ENCODE measurements at regions not wholly inside any gene's neighbourhood (a gene's known extent, or its start where the extent isn't known, plus 50 kb on each side); places are given as distances from the start of the nearest gene placed in this dataset.
A peak's percentile ranks its signal among the peaks of the same experiment; 100 is the strongest.

DNA sequence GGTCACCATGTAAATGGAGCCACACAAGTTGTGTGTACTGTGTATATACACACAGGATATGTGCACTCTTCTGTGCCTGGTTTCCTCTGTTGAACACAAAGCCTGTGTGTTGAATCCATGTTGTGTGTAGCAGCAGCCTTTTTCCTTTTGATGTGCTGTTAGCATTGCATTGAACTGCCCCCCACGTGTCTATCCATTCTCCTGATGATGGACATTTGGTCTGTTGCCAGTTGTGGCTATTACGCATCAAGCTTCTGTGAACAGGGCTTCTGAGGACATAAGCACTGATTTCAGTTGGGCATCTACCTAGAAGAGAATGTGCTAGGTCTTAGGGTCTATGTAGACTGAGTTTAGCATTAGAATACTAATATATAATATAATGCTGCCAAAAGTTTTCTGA lies 77.4 kb downstream of the LSM3 start:
- no peak for DNase-seq (ENCODE audit: low spot score in 2 of 2, unreplicated experiment in 2 of 2)
- Mint-ChIP-seq H3K27me3 (ENCODE audit: low read depth) (no peaks in the 10 kb centered on the region), H3K4me3 (no peak overlapping the region), H3K27ac (no peak overlapping the region), H3K4me1 (no peaks in the 10 kb centered on the region), H3K9me3 (peaks cover 1% of the 10 kb centered on the region), H3K36me3 (no peaks in the 10 kb centered on the region)
- no peak for TF ChIP-seq CTCF (IDR thresholded peaks at IDR 0.05; ENCODE audit: unreplicated experiment)

GRCh38 chr3:14256561-14257342 lies 78.1 kb downstream of the LSM3 start:
- H3K27me3 Mint-ChIP-seq (ENCODE audit: low read depth) = no peaks in the 10 kb centered on the region
- no peak overlapping the region for H3K27ac Mint-ChIP-seq
- no peaks in the 10 kb centered on the region for H3K9me3 Mint-ChIP-seq
- no peak overlapping the region for H3K4me3 Mint-ChIP-seq
- no peak for DNase-seq (ENCODE audit: low spot score in 2 of 2, unreplicated experiment in 2 of 2)
- TF ChIP-seq CTCF (IDR thresholded peaks at IDR 0.05; ENCODE audit: unreplicated experiment) = no peak
- no peaks in the 10 kb centered on the region for H3K36me3 Mint-ChIP-seq
- H3K4me1 Mint-ChIP-seq = no peaks in the 10 kb centered on the region

- TF ChIP-seq CTCF (IDR thresholded peaks at IDR 0.05; ENCODE audit: unreplicated experiment) = no peak
- Mint-ChIP-seq H3K27ac (no peak overlapping the region), H3K4me3 (no peak overlapping the region), H3K27me3 (ENCODE audit: low read depth) (no peaks in the 10 kb centered on the region), H3K9me3 (peaks cover 6% of the 10 kb centered on the region), H3K36me3 (no peaks in the 10 kb centered on the region), H3K4me1 (no peaks in the 10 kb centered on the region)
- no peak for DNase-seq (ENCODE audit: low spot score in 2 of 2, unreplicated experiment in 2 of 2)
Observed at GRCh38 chr3:14258906-14259904, 80.6 kb downstream of the LSM3 start.

DNA sequence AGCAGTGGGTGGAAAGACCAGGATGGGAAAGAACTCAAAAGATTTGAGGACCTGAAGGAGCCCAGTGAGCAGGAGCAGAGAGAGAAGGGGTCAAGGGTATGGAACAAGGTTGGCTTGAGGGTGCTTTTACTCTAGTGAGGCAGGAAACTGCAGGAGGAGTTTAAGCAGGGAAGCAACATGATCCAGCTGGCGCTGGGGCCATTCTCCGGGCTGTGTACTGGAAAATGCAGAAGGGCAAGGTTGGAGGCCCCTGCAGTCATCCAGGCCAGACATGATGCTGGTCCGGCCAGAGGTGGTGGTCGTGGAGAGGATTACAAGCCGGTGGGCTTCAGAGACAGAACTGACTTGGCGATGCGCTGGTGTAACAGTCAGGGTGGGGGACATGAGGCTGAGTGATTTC lies 81.8 kb downstream of the LSM3 start:
- Mint-ChIP-seq H3K4me1 (no peaks in the 10 kb centered on the region), H3K4me3 (no peak overlapping the region), H3K27me3 (ENCODE audit: low read depth) (no peaks in the 10 kb centered on the region), H3K36me3 (no peaks in the 10 kb centered on the region), H3K27ac (no peak overlapping the region), H3K9me3 (peaks cover 6% of the 10 kb centered on the region)
- no peak for DNase-seq (ENCODE audit: low spot score in 2 of 2, unreplicated experiment in 2 of 2)
- no peak for TF ChIP-seq CTCF (IDR thresholded peaks at IDR 0.05; ENCODE audit: unreplicated experiment)

DNA sequence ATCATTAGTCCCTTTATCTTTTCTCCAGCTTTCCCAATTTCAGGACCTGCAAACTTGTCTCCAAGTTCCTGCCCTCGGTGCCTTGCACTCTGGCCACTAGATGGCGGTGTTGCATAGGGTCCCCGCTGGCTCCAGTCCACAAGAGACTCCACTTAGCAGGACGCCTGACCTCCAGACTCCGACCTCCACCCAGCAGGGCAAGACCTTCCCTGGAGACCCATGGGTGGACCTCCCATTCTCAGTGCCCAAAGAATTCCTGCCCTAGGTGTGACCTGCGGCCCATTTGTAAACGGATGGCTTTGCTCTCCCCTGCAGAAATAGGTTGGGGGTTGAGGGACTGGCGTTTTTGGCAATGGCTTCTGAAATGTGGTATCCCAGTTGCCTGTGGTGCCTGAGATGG lies 82.6 kb downstream of the LSM3 start:
- DNase-seq (ENCODE audit: low spot score in 2 of 2, unreplicated experiment in 2 of 2) = peak; percentile 69 to 91
- TF ChIP-seq CTCF (IDR thresholded peaks at IDR 0.05; ENCODE audit: unreplicated experiment) = peak; percentile 96
- Mint-ChIP-seq H3K27ac (no peak overlapping the region), H3K4me1 (no peaks in the 10 kb centered on the region), H3K36me3 (no peaks in the 10 kb centered on the region), H3K4me3 (no peak overlapping the region), H3K9me3 (peaks cover 6% of the 10 kb centered on the region), H3K27me3 (ENCODE audit: low read depth) (no peaks in the 10 kb centered on the region)
